ENCODE measurements at regions not wholly inside any gene's neighbourhood (a gene's known extent, or its start where the extent isn't known, plus 50 kb on each side); places are given as distances from the start of the nearest gene placed in this dataset.

GRCh38 chr22:49116021-49116420, 711.7 kb downstream of the BRD1 start:
- no peak for DNase-seq

DNA sequence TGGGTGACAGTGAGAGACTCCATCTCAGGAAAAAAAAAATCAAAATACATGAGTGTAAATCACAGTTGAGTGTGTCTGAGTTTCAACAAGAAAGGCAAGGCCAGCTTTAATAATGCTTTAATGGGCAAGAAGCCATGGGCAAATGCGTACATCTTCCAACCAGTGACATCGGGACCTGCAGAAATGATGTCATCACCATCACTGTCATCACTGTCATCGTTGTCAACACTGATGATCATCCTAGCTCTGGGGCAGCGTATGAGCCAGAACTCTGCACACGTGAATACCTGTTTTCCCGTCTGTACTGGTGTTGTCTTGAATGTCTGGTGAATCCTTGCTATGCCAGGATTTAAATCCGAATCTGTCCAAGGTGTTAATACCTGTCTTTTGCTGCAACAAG, 712.5 kb downstream of the BRD1 start:
- DNase-seq, result no peak

GRCh38 chr22:49113758-49114157, 713.9 kb downstream of the BRD1 start:
- DNase-seq, result no peak

- no peak for DNase-seq
Measured at GRCh38 chr22:49112661-49113626, 714.7 kb downstream of the BRD1 start.

DNA sequence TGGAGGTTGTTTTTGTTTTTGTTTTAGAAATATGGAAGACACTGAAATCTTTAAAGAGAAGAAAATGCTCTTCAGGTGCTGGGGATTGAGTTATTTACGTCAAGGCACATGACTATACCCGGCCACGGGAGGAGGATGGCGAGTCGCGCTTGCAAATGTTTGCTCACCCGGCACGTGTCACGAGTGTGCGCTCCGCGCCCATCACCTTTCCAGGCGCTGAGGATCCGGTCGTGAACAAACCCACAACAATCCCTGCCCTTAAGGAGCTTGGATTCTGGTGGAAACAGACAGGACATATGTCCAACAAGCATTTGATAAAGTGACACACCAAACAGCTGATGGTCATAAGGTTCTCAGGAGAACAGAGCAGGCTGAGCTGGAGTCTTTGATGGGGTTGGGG, 715.5 kb downstream of the BRD1 start:
- no peak for DNase-seq

DNA sequence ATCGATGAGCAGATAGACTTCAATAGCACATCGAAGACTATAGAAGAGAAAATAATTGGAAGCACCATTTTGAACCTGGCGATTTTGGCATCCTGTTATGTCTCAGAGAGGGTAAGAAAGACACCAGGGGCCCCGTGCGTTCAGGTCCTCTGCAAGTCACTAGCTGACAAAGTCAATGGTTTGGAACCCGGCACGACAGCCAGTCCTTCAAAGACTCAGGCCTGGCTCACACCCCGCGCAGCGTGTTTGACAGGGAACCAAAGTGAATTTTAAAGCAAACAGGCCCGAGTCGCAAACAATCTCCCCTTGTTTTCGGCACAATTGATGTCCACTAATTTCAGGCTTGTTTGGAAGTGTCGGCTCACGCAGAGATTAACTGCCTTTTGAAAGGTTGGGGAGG, 716.6 kb downstream of the BRD1 start:
- DNase-seq, result no peak

DNA sequence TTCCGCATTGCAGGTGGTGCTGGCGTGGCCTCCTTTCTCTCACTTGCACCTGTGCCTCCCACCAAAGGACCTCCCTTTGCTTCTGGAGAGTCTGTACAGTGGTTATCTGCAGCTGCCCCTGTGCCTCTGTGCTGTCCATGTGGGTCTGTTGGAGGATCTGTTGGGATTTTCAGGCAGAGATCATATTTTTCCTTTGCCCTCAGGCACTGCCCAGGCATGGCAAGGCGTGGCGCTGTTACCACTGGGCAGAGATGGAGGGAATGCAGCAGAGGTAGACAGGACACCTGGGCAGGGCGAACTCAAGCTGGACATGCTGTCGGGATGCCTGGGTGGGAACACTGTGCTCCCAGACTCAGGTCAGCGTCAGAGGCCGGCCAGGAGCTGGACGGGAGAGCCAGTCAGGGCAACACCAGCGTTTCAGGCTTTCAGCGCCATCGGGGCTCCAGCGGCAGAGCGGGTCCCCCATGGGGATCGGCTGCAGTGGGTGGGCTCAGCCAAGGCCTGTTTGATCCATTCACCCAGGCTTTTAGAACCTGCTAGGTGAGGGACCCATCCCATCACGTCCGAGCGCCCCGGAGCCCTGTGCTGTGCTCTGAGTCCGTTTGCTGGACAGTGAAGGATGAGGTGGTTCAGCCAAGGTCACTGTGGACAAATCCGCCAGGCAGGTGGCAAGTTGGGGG, 718.9 kb downstream of the BRD1 start:
- no peak for DNase-seq

- DNase-seq, result no peak
Measured at GRCh38 chr22:49107961-49108530, 719.6 kb downstream of the BRD1 start.

GRCh38 chr22:49107561-49107960, 720.1 kb downstream of the BRD1 start:
- DNase-seq, result no peak

DNA sequence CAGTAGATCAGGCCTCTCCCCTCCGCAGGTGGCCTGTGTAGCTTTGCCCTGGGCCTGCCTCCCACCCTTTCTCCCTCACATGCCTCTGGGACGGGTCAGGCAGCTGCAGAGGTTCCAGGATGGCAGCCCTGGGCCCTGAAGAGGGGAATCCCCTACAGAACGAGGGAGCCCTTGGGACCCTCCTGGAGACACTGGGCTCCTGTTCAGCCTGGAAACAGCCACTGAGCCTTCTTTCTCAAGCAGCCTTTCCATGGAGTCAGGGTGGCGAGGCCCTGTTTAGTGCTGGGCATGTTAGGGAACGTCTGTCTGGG, 720.9 kb downstream of the BRD1 start:
- DNase-seq, result no peak

DNA sequence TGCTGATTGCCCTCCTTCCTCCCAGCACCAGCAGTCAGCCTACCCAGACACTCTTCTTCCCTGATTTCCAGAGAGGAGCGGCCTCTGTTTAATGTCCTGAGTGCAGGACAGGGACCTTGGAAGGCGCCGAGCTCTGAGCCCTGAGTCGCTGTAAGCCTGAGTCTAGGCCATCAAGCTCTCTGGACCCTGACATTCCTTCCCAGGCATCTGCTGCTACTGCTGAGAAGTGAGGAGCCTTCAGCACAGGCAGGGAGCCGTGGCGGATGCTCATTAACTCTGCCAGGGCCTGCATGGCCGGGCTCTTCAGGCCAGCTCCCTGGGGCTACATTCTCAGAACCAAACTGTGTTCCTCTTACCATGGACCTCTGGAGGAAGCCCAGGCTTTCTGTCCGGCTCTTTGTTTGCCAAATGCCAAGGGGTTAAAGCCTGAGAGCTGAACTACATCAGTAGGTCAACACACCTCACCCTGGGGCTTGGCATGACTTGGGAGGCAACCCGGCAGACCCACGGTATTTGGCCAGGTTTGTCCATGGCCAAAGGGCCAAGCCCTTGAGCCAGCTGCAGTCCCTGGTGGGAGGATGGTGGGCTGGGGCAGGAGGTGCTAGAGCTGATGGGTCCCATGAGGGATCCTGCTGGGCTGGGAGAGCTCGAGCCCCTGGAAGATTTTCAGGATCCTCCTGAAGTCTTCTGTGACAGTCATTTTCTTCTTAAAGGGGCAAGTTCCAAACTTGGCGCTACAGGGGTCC, 721.4 kb downstream of the BRD1 start:
- no peak for DNase-seq

- DNase-seq, result no peak
Measured at GRCh38 chr22:49104434-49104833, 723.2 kb downstream of the BRD1 start.

DNA sequence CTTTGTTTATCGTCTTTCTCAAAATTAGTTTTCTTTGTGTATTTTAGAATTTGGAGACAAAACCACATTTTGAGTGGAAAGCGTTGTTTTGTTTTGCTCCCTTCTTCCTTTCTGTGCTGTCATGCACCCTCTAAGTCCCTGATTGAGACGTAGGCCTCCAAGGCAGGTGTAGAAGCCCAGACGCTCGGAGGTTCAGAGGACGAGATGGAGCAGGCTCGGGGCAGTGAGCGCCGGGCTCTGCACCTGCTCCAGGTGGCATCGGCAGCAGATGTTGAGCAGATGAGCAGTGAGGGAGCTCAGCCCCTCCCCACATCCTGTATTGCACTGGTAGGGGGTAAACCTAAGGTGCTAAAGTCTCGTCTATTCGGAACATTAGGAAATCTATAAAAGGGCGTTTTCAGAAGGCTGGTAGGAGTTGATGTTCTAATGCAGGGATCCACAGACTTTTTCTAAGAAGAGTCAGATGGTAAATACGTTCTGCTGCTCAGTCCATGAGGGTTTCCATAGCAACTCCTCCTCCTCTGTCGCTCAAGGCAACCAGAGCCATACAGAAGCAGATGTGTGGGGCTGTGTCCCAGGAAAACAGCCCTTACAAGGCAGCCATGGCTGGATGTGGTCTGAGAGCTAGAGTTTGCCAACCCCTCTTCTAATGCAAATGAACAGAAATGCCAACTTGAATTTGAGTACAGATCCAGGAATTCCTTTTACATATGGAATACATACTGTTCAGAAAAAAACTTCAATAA, 724.2 kb downstream of the BRD1 start:
- no peak for DNase-seq

DNA sequence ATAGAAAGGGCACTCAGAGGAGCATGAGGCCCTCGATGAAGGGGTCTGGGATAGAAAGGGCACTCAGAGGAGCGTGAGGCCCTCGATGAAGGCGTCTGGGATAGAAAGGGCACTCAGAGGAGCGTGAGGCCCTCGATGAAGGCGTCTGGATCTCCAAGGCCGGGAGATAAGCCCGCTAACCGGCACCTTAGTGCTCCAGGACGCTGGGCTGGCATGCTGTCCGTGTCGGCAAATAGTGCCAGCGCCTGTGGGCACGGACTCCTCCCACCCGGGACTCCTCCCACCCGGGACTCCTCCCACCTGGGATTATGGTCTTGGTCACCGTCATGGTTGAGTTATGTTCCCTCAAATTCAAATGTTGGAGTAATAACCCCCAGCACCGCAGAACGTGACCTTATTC, 725.3 kb downstream of the BRD1 start:
- DNase-seq, result no peak

DNA sequence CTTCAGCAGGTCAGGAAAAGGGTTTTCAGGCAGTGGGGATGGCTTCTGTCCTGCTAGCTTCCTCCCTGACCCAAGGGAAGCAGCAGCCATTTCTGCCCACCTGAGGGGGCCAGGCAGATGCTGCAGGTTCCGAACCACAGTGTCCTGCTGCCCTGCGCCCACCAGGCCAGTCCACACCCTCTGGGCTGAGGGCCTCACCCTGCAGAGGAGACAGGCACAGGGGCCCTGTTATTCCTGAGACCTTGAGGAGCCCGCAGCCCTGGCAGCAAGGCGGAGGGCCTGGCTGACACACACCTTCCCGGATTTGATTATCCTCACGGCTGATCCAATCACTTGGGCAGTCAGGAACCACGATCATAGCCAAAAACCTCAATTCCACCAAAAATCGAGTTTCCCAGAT, 725.8 kb downstream of the BRD1 start:
- DNase-seq, result no peak

DNA sequence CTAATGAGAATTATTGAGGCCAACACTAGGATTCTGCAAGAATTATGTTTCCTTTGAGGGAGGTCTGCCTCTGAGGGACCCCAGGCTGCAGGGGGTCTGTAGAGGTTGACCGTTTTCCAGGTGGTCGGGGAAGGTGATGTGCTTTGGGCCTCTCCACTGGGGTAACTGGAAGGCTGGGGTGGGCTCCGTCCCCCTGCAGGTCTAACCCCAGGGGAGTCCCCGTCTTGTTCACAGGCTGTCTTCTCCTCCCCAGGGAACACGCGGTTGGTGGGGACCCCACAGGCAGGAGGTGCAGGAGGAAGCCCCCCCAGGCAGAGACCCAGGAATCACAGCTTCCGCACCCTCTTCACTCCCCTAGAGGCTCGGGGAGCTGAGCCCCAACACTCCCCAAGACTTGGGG, 726.4 kb downstream of the BRD1 start:
- no peak for DNase-seq

DNA sequence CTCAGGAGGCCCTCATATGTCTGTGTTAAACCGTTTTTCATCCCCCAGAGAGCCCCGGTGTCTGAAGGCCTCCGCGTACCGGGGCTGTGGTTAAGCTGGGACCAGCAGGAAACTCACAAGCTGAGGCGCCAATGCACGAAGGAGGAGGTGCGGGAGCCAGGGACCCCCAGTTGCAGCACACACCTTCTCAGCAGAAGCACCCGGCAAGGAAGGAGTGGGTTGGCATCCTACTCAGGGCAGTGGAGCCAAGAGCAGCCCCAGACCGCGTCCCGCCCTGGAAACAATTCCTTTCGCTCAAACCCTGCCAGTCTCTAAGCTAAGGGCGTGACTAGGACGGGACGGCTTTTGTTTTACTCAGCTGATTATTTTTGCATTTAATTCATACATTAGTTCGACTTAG, 726.9 kb downstream of the BRD1 start:
- no peak for DNase-seq

- DNase-seq, result no peak
Measured at GRCh38 chr22:49100316-49100715, 727.4 kb downstream of the BRD1 start.

GRCh38 chr22:49099496-49100124, 728.1 kb downstream of the BRD1 start:
- no peak for DNase-seq

DNA sequence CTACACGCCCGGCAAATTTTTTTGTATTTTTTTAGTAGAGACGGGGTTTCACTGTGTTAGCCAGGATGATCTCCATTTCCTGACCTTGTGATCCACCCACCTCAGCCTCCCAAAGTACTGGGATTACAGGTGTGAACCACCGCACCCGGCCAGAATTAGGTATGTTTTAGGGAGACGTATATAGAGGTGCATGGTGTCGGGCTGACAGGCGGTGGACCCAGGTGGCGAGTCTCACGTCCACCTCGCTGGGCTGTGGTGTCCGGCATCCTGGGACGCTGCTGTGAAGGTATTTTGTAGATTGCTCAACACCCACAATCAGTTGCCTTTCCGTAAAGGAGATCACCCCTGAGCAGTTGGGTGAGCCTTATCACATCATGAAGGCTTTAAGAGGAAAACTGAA, 728.6 kb downstream of the BRD1 start:
- DNase-seq, result no peak

- no peak for DNase-seq
Measured at GRCh38 chr22:49097966-49098365, 729.7 kb downstream of the BRD1 start.

Data from hematopoietic multipotent progenitor cell treated with erythropoietin and hydrocortisone succinate and interleukin-3 and kit ligand, for 6 days (in vitro differentiated cells).